HG03175 (cell line): ENCODE measurements at regions not wholly inside any gene's neighbourhood (a gene's known extent, or its start where the extent isn't known, plus 50 kb on each side); places are given as distances from the start of the nearest gene placed in this dataset.
"Not testable (repeated sequence)": the region's sequence is repeated elsewhere in the genome, so short reads cannot be mapped to it uniquely, and the experiment has no call there.

ENCODE experiments used
- ATAC-seq: cut with Tn5 transposase; IDR thresholded peaks from one replicate; pipeline ENCODE4 v1.9.1; 2021; ENCODE audit warnings: mild to moderate bottlenecking, moderate library complexity; ENCODE audit not compliant: unreplicated experiment

GRCh38 chr20:22815206-22815551, 219.9 kb upstream of the SSTR4 start:
- ATAC-seq, result no peak

DNA sequence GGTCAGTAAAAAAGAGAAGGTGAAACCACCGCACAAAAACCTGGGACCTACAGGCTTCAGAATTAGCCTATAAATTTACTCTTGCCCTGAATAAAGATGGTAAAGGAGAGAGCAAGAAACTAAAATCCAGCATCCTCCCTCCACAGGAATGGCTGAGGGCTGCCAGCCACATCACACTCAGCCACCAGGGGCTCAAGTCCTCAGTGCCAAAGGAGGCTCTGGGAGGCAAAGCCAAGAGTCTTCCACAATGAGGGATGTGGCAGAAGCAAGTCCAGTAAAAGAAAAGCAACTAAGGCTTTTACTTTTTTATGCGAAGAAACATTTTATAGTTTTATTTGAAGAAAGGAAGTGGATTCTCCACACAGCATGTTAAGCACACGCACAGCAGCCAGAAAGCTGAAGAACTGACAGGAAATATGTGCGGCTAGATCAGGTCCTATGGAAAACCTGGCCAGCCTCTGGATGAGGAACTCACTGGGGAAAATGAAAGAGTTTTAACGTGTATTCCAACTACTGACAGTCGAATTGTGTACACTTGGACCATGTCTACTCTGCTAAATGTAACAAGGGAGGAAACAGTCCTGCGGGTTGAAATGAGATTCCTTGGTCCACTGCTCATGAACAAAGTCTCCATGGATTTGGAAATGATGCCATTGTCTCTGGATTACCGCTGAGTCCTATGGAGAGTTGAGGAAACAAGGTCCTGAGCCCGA, 219.4 kb upstream of the SSTR4 start:
- ATAC-seq, result no peak

DNA sequence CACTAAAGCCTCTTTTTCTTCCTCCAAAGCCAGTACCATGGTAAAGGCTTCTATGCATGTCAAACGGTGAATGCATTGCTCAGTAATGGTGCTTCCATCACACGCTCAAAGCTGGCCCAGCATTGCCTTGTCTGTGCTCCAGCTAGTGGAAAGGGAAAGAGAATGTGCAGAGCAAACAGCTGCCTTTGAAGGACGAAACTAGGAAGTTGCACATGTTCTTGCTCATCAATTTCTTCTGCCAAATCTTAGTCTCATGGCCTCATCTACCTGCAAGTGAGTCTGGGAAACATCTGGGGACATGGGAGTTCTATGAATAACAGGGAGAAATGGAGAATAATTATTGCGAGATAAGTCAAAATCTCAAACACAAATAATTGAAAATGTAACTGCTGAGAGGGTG, 216.5 kb upstream of the SSTR4 start:
- no peak for ATAC-seq

- no peak for ATAC-seq
These were observed 216.0 kb upstream of the SSTR4 start for GRCh38 chr20:22819112-22819511.

DNA sequence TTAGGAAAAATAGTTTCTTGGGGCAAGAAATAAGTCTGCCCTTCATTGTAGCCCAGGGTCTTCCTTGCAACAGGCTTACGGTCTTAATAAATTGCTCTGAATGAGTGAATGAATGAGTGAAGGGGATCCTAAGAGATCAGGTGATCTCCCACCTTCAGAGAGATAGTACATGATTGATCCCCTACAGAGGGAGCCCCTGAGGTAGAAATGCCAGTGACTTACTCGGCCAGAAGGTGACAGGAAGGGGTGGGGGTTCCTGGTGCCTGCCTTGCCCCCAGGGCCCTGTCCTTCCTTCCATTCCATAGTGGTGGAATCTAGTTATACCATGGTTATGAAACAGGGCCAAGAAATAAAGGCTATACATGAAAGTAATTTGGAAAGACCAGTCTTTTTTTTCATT, 215.3 kb upstream of the SSTR4 start:
- ATAC-seq, result no peak

DNA sequence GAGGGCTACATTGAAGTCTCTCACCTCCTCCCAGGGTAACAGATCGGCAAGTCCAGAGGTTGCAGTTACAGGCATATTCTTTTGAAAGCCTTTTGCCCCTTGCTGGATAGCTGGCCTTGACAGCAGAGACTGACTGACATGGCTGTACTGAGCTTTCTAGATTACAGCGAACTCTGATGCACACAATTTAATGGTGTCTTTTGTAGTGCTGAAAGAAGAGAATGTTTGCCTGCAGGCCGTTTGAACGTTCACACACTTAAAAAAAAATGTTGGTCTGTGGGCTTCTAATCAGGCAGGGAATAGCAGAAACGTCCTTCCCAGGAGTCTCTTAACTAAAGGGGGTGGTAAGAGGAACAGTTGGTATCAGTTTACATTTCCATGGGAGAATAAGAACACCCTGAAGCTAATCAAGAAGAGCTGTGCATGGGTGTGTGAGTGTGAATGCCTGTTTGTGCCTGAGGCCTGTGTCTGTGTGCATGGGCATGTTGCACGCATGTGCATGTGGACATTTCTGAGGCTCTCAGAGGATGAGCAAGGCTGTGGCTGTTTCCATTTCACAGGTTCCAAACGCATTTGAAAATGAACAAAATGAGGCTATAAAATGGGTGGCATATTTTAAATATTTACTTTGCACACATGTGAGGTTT, 213.9 kb upstream of the SSTR4 start:
- ATAC-seq, result no peak

- ATAC-seq, result no peak
These were observed 213.3 kb upstream of the SSTR4 start for GRCh38 chr20:22821796-22822195.

- no peak for ATAC-seq
These were observed 212.0 kb upstream of the SSTR4 start for GRCh38 chr20:22823119-22823518.

GRCh38 chr20:22824077-22824476, 211.0 kb upstream of the SSTR4 start:
- no peak for ATAC-seq

GRCh38 chr20:22825076-22825475, 210.0 kb upstream of the SSTR4 start:
- no peak for ATAC-seq

DNA sequence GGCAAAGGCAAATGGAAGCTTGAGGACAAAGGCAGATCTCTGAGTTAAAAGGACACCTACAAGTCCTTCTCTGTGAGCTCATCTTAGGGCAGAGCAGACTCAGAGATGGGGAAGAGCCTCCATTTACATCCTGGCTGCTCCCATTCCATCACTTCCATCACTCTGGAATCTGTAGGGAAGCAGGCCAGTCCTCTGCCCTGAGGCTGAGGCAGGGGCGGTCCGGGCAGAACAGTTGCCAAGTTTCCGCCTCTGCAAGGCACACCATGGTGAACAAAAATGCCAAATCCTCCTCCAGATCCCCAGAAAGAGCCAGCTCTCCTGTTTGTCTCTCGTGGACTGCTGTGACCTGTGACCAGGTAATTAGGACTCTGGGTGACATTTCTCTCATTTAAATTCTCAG, 209.6 kb upstream of the SSTR4 start:
- ATAC-seq, result no peak

DNA sequence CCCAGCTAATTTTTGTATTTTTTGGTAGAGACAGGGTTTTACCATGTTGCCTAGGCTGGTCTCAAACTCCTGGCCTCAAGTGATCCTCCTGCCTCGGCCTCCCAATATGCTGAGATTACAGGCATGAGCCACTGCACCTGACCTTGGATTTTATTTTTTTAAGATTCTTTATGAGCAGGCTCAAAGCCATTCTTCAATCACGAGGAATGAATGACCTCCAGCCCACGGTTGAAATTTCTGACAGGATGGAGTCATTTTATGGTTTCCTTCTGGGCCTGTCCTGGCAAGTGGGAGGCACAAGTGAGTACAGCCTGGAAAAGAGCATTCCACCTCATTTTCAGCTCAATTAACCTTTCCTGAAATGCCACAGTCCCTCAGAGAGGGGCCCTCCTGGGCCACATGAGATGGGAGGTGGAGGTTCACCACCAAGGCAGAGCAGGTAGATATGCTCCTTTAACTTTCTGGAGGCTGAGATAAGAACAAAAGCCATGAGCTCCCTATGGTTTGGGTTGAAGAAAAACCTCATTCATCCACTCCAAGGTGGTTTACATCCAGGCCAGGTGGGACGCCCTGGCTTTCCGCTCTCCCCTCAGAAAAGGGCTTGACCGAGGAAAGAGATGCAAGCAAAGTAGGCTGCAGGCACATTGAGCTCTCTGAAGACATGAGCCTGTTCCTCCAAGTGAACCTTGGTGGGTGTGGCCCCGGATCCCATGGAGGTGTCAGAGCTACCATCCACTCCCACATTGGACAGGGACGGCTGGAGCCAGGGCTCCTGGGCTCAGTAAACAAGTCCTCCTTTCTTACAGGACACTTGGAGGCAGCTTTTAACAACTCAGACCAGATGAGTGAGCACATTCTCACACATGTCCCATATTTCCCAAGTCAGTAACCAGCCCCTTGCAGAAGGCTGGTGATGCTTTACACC, 208.5 kb upstream of the SSTR4 start:
- ATAC-seq, result no peak

DNA sequence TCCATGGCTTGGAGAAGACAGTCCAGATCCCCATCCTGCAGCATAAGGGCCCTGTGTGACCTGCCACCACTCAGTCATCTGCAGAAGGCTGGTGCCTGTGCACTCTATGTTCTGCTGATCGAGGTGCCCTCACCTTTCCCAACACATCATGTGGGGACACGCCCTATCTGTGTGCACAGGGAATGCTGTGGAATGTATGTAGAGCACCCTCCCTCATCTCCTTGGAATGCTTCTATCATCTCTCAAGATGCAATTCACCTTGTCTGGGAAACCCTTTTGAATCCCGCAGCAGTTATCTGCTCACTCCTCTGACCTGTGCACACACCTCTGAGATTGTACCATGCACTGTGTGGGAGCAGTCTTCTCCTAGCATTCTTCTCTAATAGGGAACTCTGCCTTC, 207.2 kb upstream of the SSTR4 start:
- ATAC-seq, result no peak

- no peak for ATAC-seq
These were observed 205.8 kb upstream of the SSTR4 start for GRCh38 chr20:22829356-22829755.

GRCh38 chr20:22830138-22830537, 205.0 kb upstream of the SSTR4 start:
- no peak for ATAC-seq

DNA sequence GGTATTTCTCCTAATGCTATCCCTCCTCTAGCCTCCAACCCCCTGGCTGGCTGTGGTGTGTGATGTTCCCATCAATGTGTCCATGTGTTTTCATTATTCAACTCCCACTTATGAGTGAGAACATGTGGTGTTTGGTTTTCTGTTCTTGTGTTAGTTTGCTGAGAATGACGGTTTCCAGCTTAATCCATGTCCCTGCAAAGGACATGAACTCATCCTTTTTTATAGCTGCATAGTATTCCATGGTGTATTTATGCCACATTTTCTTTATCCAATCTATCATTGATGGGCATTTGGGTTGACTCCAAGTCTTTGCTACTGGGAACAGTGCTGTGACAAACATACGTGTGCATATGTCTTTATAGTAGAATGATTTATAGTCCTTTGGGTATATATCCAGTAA, 204.4 kb upstream of the SSTR4 start:
- ATAC-seq, result not testable (repeated sequence)

DNA sequence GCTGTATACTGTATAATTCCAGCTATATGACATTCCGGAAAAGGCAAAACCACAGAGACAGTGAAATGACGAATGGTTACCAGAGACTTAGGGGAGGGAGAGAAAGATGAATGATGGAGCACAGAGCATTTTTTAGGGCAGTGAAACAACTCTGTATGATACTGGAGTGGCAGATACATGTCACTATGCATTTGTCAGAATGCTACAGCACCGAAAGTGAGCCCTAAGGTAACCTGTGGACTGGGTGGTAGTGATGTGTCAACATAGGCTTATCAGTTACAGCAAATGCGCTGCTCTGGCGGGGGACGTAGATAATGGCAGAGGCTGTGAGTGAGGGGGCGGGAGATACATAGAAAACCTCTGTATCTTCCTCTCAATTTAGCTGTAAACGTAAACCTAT, 201.3 kb upstream of the SSTR4 start:
- no peak for ATAC-seq

- no peak for ATAC-seq
These were observed 200.4 kb upstream of the SSTR4 start for GRCh38 chr20:22834651-22835256.

DNA sequence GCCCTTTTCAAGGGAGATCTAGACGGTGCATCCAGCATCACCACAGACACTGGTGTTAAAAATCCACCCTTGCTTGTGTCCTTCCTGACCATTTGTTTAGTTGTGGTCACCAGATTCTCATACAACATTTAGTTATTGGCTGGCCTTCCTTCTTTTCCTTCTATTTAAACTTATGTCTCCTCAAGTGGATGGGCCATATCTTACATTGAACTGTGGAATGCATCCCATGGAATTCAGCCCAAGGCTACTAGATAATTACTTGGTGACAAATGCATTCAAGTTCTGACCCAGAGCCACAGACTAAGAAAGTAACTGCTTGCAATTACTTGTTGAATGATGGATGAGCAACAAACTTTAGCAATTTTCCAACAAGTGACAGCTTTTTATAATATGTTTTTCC, 198.9 kb upstream of the SSTR4 start:
- no peak for ATAC-seq

DNA sequence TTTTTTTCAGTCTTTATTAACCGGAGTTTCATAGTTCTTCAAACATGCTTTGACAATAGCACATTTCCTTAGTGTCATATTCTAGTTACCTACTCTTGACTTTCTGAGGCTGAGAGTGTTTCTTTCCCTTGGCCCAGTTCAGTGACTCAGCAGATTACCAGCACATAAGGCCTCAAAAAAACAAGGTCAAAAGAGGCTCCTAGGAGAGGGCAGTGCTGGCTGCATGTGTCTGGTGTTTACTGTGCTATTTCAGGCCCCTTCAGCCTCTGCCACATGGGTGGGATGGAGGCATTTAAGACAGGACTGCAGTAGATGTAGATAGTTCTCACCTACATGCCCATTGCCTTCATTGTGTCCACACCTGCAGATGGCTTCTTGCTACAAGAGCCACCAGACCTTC, 198.2 kb upstream of the SSTR4 start:
- no peak for ATAC-seq

DNA sequence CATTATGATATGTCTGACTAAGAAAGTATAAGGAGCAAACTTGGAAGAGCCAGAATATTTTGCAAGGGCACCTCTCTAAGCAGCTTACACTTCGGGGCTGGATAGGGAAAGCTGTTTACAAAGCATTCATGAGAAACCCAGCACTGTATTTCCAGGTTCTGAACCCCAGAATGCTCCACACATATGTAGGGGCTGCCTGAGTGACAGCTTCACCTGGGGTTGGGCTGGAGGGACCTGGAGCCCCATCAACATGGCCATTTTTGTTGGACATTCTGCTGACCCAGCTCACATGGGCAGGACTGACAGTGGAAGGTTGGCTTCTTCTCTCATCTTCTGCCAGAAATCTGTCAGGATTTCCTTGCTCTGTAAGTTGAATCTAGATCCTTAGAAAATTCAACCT, 197.1 kb upstream of the SSTR4 start:
- ATAC-seq, result no peak
